IMR-90 (cell line): ENCODE measurements at regions not wholly inside any gene's neighbourhood (a gene's known extent, or its start where the extent isn't known, plus 50 kb on each side); places are given as distances from the start of the nearest gene placed in this dataset.

Experiments
- ATAC-seq: fragments of 200-7000 bp; cut with Tn5 transposase; 2 replicates; pipeline ENCODE4 v1.9.1; 2020; ENCODE audit warnings: low read depth, mild to moderate bottlenecking, moderate library complexity
- BruUV-seq: library from RNA; stranded (reverse); fragments of 400-500 nt; replicated peaks from 2 replicates; lab custom pipeline; 2021; lab: Mats Ljungman, UMichigan
- CTCF ChIA-PET: fragments of 300-600 bp; formaldehyde crosslinking; extraction: SDS; loops from one replicate; lab custom pipeline; 2021; ENCODE audit warnings: antibody characterized with exemption; lab: Yijun Ruan, JAX
- POLR2A ChIA-PET: fragments of 300-600 bp; sonication (Branson Sonifier 250); formaldehyde crosslinking; loops from one replicate; lab custom pipeline; 2022; ENCODE audit warnings: antibody characterized with exemption; ENCODE audit not compliant: unreplicated experiment; lab: Charles Lee
- DNase-seq: peaks from one replicate; pipeline ENCODE4 v3.0.0; 2013
- H2AFZ ChIP-seq: replicated peaks from 2 replicates; pipeline ENCODE3; 2013; ENCODE audit warnings: low read length, mild to moderate bottlenecking; ENCODE audit not compliant: poor library complexity
- H2AK5ac ChIP-seq: 2 replicates; pipeline ENCODE4 v1.6.1; 2013; ENCODE audit warnings: low read depth, low read length, inconsistent platforms
- H2AK9ac ChIP-seq: replicated peaks from 2 replicates; pipeline ENCODE3; 2013; ENCODE audit warnings: mild to moderate bottlenecking, low read depth, low read length, moderate library complexity; ENCODE audit not compliant: poor library complexity
- H2BK120ac ChIP-seq: 2 replicates; pipeline ENCODE4 v1.6.1; 2013; ENCODE audit warnings: low read depth, low read length, inconsistent platforms
- H2BK15ac ChIP-seq: 3 replicates; pipeline ENCODE4 v1.6.1; 2013; ENCODE audit warnings: low read depth, low read length, inconsistent platforms
- H2BK20ac ChIP-seq: 2 replicates; pipeline ENCODE4 v1.6.1; 2013; ENCODE audit warnings: low read depth, mild to moderate bottlenecking, inconsistent platforms, low read length, moderate library complexity
- H2BK5ac ChIP-seq: 2 replicates; pipeline ENCODE4 v1.6.1; 2013; ENCODE audit warnings: mild to moderate bottlenecking, low read depth, low read length, inconsistent platforms; ENCODE audit not compliant: poor library complexity, severe bottlenecking
- H3K14ac ChIP-seq: replicated peaks from 2 replicates; pipeline ENCODE4 v1.6.1; 2013; ENCODE audit warnings: low read depth, low read length, inconsistent platforms
- H3K18ac ChIP-seq: 2 replicates; pipeline ENCODE4 v1.6.1; 2013; ENCODE audit warnings: low read depth, low read length, control low read depth
- H3K23ac ChIP-seq: 2 replicates; pipeline ENCODE4 v1.6.1; 2013; ENCODE audit warnings: low read depth, low read length, inconsistent platforms
- H3K27ac ChIP-seq: 2 replicates; pipeline ENCODE4 v1.5.1; 2013; ENCODE audit warnings: mild to moderate bottlenecking, control low read depth, low read length; ENCODE audit not compliant: insufficient read depth
- H3K27me3 ChIP-seq: 2 replicates; pipeline ENCODE4 v1.6.1; 2013; ENCODE audit warnings: low read length; ENCODE audit not compliant: control insufficient read depth, insufficient read depth
- H3K36me3 ChIP-seq: 2 replicates; pipeline ENCODE4 v1.6.1; 2013; ENCODE audit warnings: low read length, mixed read lengths; ENCODE audit not compliant: control insufficient read depth, insufficient read depth
- H3K4ac ChIP-seq: 2 replicates; pipeline ENCODE4 v1.6.1; 2013; ENCODE audit warnings: low read depth, low read length, inconsistent platforms
- H3K4me1 ChIP-seq: 2 replicates; pipeline ENCODE4 v1.6.1; 2013; ENCODE audit warnings: low read length, mixed read lengths; ENCODE audit not compliant: control insufficient read depth, insufficient read depth
- H3K4me2 ChIP-seq: 2 replicates; pipeline ENCODE4 v1.6.1; 2013; ENCODE audit warnings: low read depth, mild to moderate bottlenecking, control low read depth, low read length, moderate library complexity
- H3K4me3 ChIP-seq: 2 replicates; pipeline ENCODE4 v1.5.1; 2013; ENCODE audit warnings: low read depth, mild to moderate bottlenecking, control low read depth, low read length, moderate library complexity; ENCODE audit not compliant: insufficient read depth
- H3K56ac ChIP-seq: 2 replicates; pipeline ENCODE4 v1.6.1; 2013; ENCODE audit warnings: low read length, inconsistent platforms; ENCODE audit not compliant: insufficient read depth; ENCODE audit errors: extremely low read depth
- H3K79me1 ChIP-seq, 2 experiments: 2 replicates each; pipeline ENCODE4 v1.6.1; 2013; ENCODE audit warnings: low read length in 2 of 2, inconsistent platforms in 1 of 2, low read depth in 1 of 2
- H3K9ac ChIP-seq: 2 replicates; pipeline ENCODE4 v1.6.1; 2013; ENCODE audit warnings: low read depth, low read length, control low read depth
- H3K9me1 ChIP-seq: 2 replicates; pipeline ENCODE4 v1.6.1; 2013; ENCODE audit warnings: low read length, inconsistent platforms; ENCODE audit not compliant: insufficient read depth
- H3K9me3 ChIP-seq: 2 replicates; pipeline ENCODE4 v1.6.1; 2013; ENCODE audit warnings: low read length; ENCODE audit not compliant: control insufficient read depth, insufficient read depth
- H4K20me1 ChIP-seq: 2 replicates; pipeline ENCODE4 v1.6.1; 2013; ENCODE audit warnings: low read length, inconsistent platforms; ENCODE audit not compliant: insufficient read depth
- H4K5ac ChIP-seq: 2 replicates; pipeline ENCODE4 v1.6.1; 2013; ENCODE audit warnings: mild to moderate bottlenecking, low read depth, low read length, control low read depth
- H4K8ac ChIP-seq, 2 experiments: 2 replicates each; pipeline ENCODE4 v1.6.1; 2013; ENCODE audit warnings: low read depth in 2 of 2, low read length in 2 of 2, control low read depth in 1 of 2, inconsistent platforms in 1 of 2
- H4K91ac ChIP-seq: 2 replicates; pipeline ENCODE4 v1.6.1; 2013; ENCODE audit warnings: low read depth, low read length, inconsistent platforms; ENCODE audit not compliant: insufficient read depth
- CHD1 ChIP-seq: IDR thresholded peaks from 2 replicates; pipeline ENCODE4 v1.6.1; 2012; ENCODE audit warnings: low read depth, low read length, improper control_type of control experiment
- CTCF ChIP-seq: conservative IDR thresholded peaks from 2 replicates; pipeline ENCODE4 v1.5.1; 2012; ENCODE audit warnings: mild to moderate bottlenecking, low read depth, low read length, improper control_type of control experiment
- ELK1 ChIP-seq: fragments of 150-350 bp; IDR thresholded peaks from 2 replicates; pipeline ENCODE4 v1.6.1; 2016; ENCODE audit warnings: low read depth, mild to moderate bottlenecking, low read length, moderate library complexity, borderline replicate concordance
- MAFK ChIP-seq: IDR thresholded peaks from 2 replicates; pipeline ENCODE4 v1.6.1; 2012; ENCODE audit warnings: low read depth, low read length, improper control_type of control experiment
- MXI1 ChIP-seq: IDR thresholded peaks from 2 replicates; pipeline ENCODE4 v1.6.1; 2012; ENCODE audit warnings: low read depth, mild to moderate bottlenecking, low read length, moderate library complexity, borderline replicate concordance
- NFE2L2 ChIP-seq: fragments of 150-350 bp; IDR thresholded peaks from 2 replicates; pipeline ENCODE4 v1.6.1; 2016; ENCODE audit warnings: low read depth, mild to moderate bottlenecking, low read length
- RAD21 ChIP-seq: IDR thresholded peaks from 2 replicates; pipeline ENCODE4 v1.6.1; 2012; ENCODE audit warnings: low read length, improper control_type of control experiment
- SMC3 ChIP-seq: fragments of 150-350 bp; IDR thresholded peaks from 2 replicates; pipeline ENCODE4 v1.6.1; 2016; ENCODE audit warnings: low read depth, mild to moderate bottlenecking, antibody characterized with exemption, low read length, moderate library complexity
- WGBS, 2 experiments: methylation state at CpG; one replicate each; pipeline versions ENCODE4 v1.1.5 to v1.1.7; 2013; ENCODE audit warnings: missing lambda C conversion rate in 2 of 2; ENCODE audit not compliant: insufficient read length in 1 of 2; ENCODE audit errors: extremely low coverage in 2 of 2; 5-methylcytosine and 5-hydroxymethylcytosine counted together
- dilution Hi-C: fragments of 300-500 bp; cut with HindIII; formaldehyde crosslinking; loops from one replicate; pipeline ENCODE4 v1.14.3; 2018; ENCODE audit warnings: low sequenced_read_pairs; ENCODE audit not compliant: unreplicated experiment
- in situ Hi-C: fragments of 300-500 bp; cut with MboI; formaldehyde crosslinking; loops from 3 replicates; pipeline ENCODE4 v1.14.3; 2019; ENCODE audit warnings: low sequenced_read_pairs, inconsistent platforms, mixed read lengths
- intact Hi-C: fragments of 100-400 bp; cut with micrococcal nuclease; formaldehyde crosslinking; loops from 2 replicates; pipeline ENCODE4 v1.10.0; 2022
- TF ChIP-seq, protein P1 (sequence below): fragments of 150-350 bp; IDR thresholded peaks from 2 replicates; pipeline ENCODE4 v1.6.1; 2017; ENCODE audit warnings: mild to moderate bottlenecking, antibody characterized with exemption, low read length, low read depth

GRCh38 chr19:28691683-28692082, 521.3 kb downstream of the UQCRFS1 start:
- H2AFZ ChIP-seq, result no peak overlapping the region
- ChIA-PET CTCF (no interaction called here), POLR2A (no interaction called here)
- H3K56ac ChIP-seq, result no peak overlapping the region
- no peak for TF ChIP-seq CTCF
- TF ChIP-seq MAFK, result no peak
- TF ChIP-seq NFE2L2, result no peak
- TF ChIP-seq, protein P1, sequence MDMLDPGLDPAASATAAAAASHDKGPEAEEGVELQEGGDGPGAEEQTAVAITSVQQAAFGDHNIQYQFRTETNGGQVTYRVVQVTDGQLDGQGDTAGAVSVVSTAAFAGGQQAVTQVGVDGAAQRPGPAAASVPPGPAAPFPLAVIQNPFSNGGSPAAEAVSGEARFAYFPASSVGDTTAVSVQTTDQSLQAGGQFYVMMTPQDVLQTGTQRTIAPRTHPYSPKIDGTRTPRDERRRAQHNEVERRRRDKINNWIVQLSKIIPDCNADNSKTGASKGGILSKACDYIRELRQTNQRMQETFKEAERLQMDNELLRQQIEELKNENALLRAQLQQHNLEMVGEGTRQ, result no peak
- no peak for TF ChIP-seq RAD21
- no peak for TF ChIP-seq CHD1
- no peak for TF ChIP-seq ELK1
- TF ChIP-seq SMC3, result no peak
- TF ChIP-seq MXI1, result no peak
- no peak overlapping the region for H3K4me2 ChIP-seq
- H2BK15ac ChIP-seq, result no peak overlapping the region
- BruUV-seq, result no TSS peak
- no peak overlapping the region for H2BK20ac ChIP-seq
- H2AK9ac ChIP-seq, result no peak overlapping the region
- intact Hi-C loops (no loop called here), dilution Hi-C loops (no loop called here), in situ Hi-C loops (no loop called here)
- H2BK5ac ChIP-seq, result no peak overlapping the region
- H3K14ac ChIP-seq, result no peak overlapping the region
- ATAC-seq, result no peak
- H3K4me3 ChIP-seq, result no peak overlapping the region
- H2BK120ac ChIP-seq, result no peak overlapping the region
- no peaks in the 10 kb centered on the region for H3K4me1 ChIP-seq
- H3K36me3 ChIP-seq, result no peaks in the 10 kb centered on the region
- H3K23ac ChIP-seq, result no peak overlapping the region
- H3K27ac ChIP-seq, result no peak overlapping the region
- no peaks in the 10 kb centered on the region for H3K27me3 ChIP-seq
- H3K79me1 ChIP-seq, result no peaks in the 10 kb centered on the region
- no peak overlapping the region for H4K91ac ChIP-seq
- no peak overlapping the region for H3K4ac ChIP-seq
- H2AK5ac ChIP-seq, result no peak overlapping the region
- no peaks in the 10 kb centered on the region for H4K20me1 ChIP-seq
- WGBS, 2 experiments, result 20% methylated on average over 1 of the region's 1 CpG; no CpG with 5 or more reads in 1 of the 2 experiments
- peaks cover 7% of the 10 kb centered on the region for H3K9me3 ChIP-seq
- H4K5ac ChIP-seq, result no peak overlapping the region
- no peak overlapping the region for H4K8ac ChIP-seq
- H3K9me1 ChIP-seq, result no peaks in the 10 kb centered on the region
- no peak overlapping the region for H3K18ac ChIP-seq
- DNase-seq, result no peak
- H3K9ac ChIP-seq, result no peak overlapping the region
